KMS-11 (cell line): ENCODE measurements at regions not wholly inside any gene's neighbourhood (a gene's known extent, or its start where the extent isn't known, plus 50 kb on each side); places are given as distances from the start of the nearest gene placed in this dataset.

Experiments used
- H2AFZ ChIP-seq: fragments of 200-600 bp; sonication (generic); 2 replicates; pipeline ENCODE4 v1.6.1; 2016; ENCODE audit warnings: antibody characterized with exemption, mixed run types, low read depth
- H3K27ac ChIP-seq: fragments of 200-600 bp; sonication (generic); 2 replicates; pipeline ENCODE4 v1.6.1; 2016; ENCODE audit warnings: mild to moderate bottlenecking, mixed run types
- H3K27me3 ChIP-seq: fragments of 200-600 bp; sonication (generic); 2 replicates; pipeline ENCODE4 v1.6.1; 2017; ENCODE audit warnings: mild to moderate bottlenecking, low read depth, mixed run types, moderate library complexity; ENCODE audit not compliant: insufficient read depth
- H3K36me3 ChIP-seq: fragments of 200-600 bp; sonication (generic); 2 replicates; pipeline ENCODE4 v1.6.1; 2017; ENCODE audit warnings: mild to moderate bottlenecking, mixed run types; ENCODE audit not compliant: insufficient read depth
- H3K4me1 ChIP-seq: fragments of 200-600 bp; sonication (generic); 2 replicates; pipeline ENCODE4 v1.6.1; 2016; ENCODE audit warnings: mild to moderate bottlenecking, low read depth, mixed run types; ENCODE audit not compliant: poor library complexity, severe bottlenecking
- H3K4me2 ChIP-seq: fragments of 200-600 bp; sonication (generic); 2 replicates; pipeline ENCODE4 v1.7.0; 2016; ENCODE audit warnings: mild to moderate bottlenecking, mixed run types
- H3K4me3 ChIP-seq: fragments of 200-600 bp; sonication (generic); IDR thresholded peaks from 2 replicates; pipeline ENCODE4 v1.6.1; 2017; ENCODE audit warnings: low read depth, low read length, mixed read lengths; ENCODE audit not compliant: insufficient read depth
- H3K79me2 ChIP-seq: fragments of 200-600 bp; sonication (generic); 2 replicates; pipeline ENCODE4 v1.6.1; 2016; ENCODE audit warnings: low read depth, mixed run types; ENCODE audit not compliant: insufficient read depth
- H3K9ac ChIP-seq: fragments of 200-600 bp; sonication (generic); 2 replicates; pipeline ENCODE4 v1.6.1; 2016; ENCODE audit warnings: mild to moderate bottlenecking, mixed run types
- H4K20me1 ChIP-seq: fragments of 200-600 bp; sonication (generic); 2 replicates; pipeline ENCODE4 v1.6.1; 2016; ENCODE audit warnings: mild to moderate bottlenecking, mixed run types; ENCODE audit not compliant: insufficient read depth
- TF ChIP-seq, protein P1 (sequence below): fragments of 200-600 bp; sonication (generic); conservative IDR thresholded peaks from 2 replicates; pipeline ENCODE4 v1.6.1; 2017; ENCODE audit warnings: low read depth, mild to moderate bottlenecking, antibody characterized with exemption, low read length, moderate library complexity, mixed read lengths

DNA sequence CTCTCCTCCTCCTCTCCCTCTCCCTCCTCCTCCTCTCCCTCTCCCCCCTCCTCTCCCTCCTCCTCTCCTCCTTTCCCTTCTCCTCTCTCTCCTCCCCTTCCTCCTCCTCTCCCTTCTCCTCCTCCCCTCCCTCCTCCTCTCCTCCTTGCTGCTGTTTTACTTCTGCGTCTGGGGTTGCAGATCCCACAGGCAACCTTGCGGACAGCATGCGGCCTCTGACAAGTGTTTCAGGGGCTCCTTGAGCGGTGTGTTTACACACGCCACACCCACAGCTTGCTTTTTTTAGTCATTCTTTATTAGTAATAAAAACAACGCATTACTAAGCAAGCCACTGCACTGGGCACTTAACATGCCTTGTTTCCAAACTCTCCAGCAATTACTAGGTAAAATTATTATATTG is 81.9 kb downstream of the TFAP2C start:
- Histone ChIP-seq H3K79me2 (no peaks in the 10 kb centered on the region), H3K4me1 (no peaks in the 10 kb centered on the region), H3K36me3 (no peaks in the 10 kb centered on the region), H3K27ac (no peak overlapping the region), H2AFZ (no peak overlapping the region), H3K27me3 (no peaks in the 10 kb centered on the region), H3K9ac (no peak overlapping the region), H4K20me1 (no peaks in the 10 kb centered on the region), H3K4me2 (no peak overlapping the region), H3K4me3 (no peak overlapping the region)
- TF ChIP-seq, protein P1, sequence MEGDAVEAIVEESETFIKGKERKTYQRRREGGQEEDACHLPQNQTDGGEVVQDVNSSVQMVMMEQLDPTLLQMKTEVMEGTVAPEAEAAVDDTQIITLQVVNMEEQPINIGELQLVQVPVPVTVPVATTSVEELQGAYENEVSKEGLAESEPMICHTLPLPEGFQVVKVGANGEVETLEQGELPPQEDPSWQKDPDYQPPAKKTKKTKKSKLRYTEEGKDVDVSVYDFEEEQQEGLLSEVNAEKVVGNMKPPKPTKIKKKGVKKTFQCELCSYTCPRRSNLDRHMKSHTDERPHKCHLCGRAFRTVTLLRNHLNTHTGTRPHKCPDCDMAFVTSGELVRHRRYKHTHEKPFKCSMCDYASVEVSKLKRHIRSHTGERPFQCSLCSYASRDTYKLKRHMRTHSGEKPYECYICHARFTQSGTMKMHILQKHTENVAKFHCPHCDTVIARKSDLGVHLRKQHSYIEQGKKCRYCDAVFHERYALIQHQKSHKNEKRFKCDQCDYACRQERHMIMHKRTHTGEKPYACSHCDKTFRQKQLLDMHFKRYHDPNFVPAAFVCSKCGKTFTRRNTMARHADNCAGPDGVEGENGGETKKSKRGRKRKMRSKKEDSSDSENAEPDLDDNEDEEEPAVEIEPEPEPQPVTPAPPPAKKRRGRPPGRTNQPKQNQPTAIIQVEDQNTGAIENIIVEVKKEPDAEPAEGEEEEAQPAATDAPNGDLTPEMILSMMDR: no peak

DNA sequence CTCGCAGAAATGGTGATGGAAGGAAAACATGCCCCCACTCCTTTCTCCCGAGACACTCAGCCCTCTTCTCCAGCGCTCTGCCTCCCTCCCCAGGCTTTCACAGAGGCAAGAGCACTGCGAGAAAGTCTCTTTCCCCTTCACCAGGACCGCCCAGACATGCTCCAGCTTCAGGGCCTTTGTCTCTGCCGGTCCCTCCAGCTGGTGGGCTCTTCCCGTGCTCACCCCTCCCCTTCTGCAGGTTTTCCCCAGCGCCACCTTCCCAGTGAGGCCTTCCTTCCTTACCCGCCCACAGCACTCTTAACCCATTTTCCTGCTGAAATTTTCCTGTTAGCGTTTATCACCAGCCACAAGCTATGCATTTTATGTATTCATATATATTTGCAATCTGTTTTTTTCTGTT is 86.2 kb downstream of the TFAP2C start:
- Histone ChIP-seq H3K36me3 (no peaks in the 10 kb centered on the region), H3K79me2 (no peaks in the 10 kb centered on the region), H4K20me1 (no peaks in the 10 kb centered on the region), H2AFZ (no peak overlapping the region), H3K27ac (no peak overlapping the region), H3K9ac (no peak overlapping the region), H3K4me2 (no peak overlapping the region), H3K4me3 (no peak overlapping the region), H3K27me3 (no peaks in the 10 kb centered on the region), H3K4me1 (no peaks in the 10 kb centered on the region)
- TF ChIP-seq, protein P1: no peak

DNA sequence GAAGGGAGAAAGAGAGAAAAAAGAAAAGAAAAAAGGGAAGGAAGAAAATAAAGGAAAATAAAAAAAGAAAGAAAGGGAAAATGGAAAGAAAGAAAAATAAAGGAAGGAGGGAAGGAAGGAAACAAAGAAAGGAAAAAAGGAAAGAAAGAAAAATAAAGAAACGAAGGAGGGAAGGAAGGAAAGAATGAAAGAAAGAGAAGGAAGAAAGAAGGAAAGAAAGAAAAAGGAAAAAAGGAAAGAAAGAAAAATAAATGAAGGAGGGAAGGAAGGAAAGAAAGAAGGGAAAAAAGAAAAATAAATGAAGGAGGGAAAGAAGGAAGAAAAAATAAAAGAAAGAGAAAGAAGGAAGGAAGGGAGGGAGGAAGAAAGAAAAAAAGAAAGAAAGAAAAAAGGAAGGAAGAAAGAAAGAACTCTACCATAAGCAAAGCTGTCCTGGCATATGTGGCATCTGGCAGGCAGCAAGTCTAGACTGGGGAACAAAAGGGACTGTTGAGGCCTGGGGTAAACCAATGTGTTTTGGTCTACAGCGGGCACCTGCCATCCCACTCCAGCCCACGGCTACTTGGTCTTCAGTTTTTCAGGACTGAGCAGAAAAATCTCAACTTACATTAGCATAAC is 86.9 kb downstream of the TFAP2C start:
- H3K4me3 ChIP-seq: no peak overlapping the region
- no peaks in the 10 kb centered on the region for H3K4me1 ChIP-seq
- H4K20me1 ChIP-seq: no peaks in the 10 kb centered on the region
- H3K27me3 ChIP-seq: no peaks in the 10 kb centered on the region
- no peak overlapping the region for H3K9ac ChIP-seq
- H3K27ac ChIP-seq: no peak overlapping the region
- no peak overlapping the region for H2AFZ ChIP-seq
- no peaks in the 10 kb centered on the region for H3K36me3 ChIP-seq
- TF ChIP-seq, protein P1: no peak
- H3K79me2 ChIP-seq: no peaks in the 10 kb centered on the region
- no peak overlapping the region for H3K4me2 ChIP-seq

DNA sequence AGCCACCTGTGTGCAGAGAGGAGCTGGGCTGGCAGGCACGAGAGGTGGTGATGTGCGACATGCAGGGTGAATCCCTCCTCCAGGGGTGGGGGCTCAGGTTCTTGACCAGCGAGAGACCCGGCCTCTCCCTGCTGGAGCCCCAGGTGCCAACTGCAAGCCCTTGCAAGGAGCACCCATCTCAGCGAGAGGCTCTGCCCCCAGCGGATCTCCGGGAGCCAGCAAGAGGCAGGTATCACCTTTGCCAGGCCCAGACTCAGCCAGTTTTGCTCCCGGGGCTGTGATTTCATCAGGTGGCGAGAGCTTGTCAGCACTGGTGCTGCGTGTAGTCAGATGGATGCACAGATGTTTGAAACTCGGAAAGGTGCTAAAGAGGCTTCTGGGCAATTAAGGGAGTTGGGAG is 87.7 kb downstream of the TFAP2C start:
- Histone ChIP-seq H3K27me3 (no peaks in the 10 kb centered on the region), H3K9ac (no peak overlapping the region), H3K4me2 (no peak overlapping the region), H3K4me3 (no peak overlapping the region), H3K36me3 (no peaks in the 10 kb centered on the region), H2AFZ (no peak overlapping the region), H4K20me1 (no peaks in the 10 kb centered on the region), H3K4me1 (no peaks in the 10 kb centered on the region), H3K27ac (no peak overlapping the region), H3K79me2 (no peaks in the 10 kb centered on the region)
- TF ChIP-seq, protein P1: no peak
